Right atrium auricular region (tissue), 2 donors: ENCODE measurements at regions not wholly inside any gene's neighbourhood (a gene's known extent, or its start where the extent isn't known, plus 50 kb on each side); places are given as distances from the start of the nearest gene placed in this dataset.

ENCODE experiments used
- DNase-seq: peaks from one replicate; pipeline ENCODE4 v3.0.0-alpha.2; 2019; ENCODE audit warnings: low spot score
- H3K27ac ChIP-seq, 2 donors: fragments of 200-600 bp; sonication (generic); 1 replicate in 1 of 2; 2 replicates in 1 of 2; pipeline ENCODE4 v1.5.1; 2016 to 2019
- H3K27me3 ChIP-seq, 2 donors: fragments of 200-600 bp; sonication (generic); one replicate each; pipeline versions ENCODE4 v1.5.1 to v1.6.0; 2017 to 2019
- H3K36me3 ChIP-seq: fragments of 200-600 bp; sonication (generic); one replicate; pipeline ENCODE4 v1.5.1; 2016
- H3K4me1 ChIP-seq, 2 donors: fragments of 200-600 bp; sonication (generic); one replicate each; pipeline versions ENCODE4 v1.5.1 to v1.6.0; 2017 to 2019
- H3K4me3 ChIP-seq, 2 donors: fragments of 200-600 bp; sonication (generic); 1 replicate in 1 of 2; 2 replicates in 1 of 2; pipeline ENCODE4 v1.5.1; 2017 to 2019; ENCODE audit warnings: mild to moderate bottlenecking in 1 of 2, moderate library complexity in 1 of 2
- H3K9me3 ChIP-seq, 2 donors: fragments of 200-600 bp; sonication (generic); one replicate each; pipeline ENCODE4 v1.5.1; 2019
- CTCF ChIP-seq, 2 donors: fragments of 200-600 bp; sonication (generic); IDR thresholded peaks; one replicate each; pipeline ENCODE4 v1.5.1; 2019; ENCODE audit warnings: antibody characterized with exemption in 2 of 2

GRCh38 chr2:239596792-239597191 lies 196.0 kb upstream of the HDAC4 start:
- Histone ChIP-seq H3K27me3 (no peaks in the 10 kb centered on the region), H3K36me3 (no peaks in the 10 kb centered on the region), H3K4me3 (no peak overlapping the region), H3K4me1 (no peaks in the 10 kb centered on the region), H3K9me3 (no peaks in the 10 kb centered on the region), H3K27ac (no peak overlapping the region)
- DNase-seq = no peak
- no peak for TF ChIP-seq CTCF (IDR thresholded peaks at IDR 0.05)

DNA sequence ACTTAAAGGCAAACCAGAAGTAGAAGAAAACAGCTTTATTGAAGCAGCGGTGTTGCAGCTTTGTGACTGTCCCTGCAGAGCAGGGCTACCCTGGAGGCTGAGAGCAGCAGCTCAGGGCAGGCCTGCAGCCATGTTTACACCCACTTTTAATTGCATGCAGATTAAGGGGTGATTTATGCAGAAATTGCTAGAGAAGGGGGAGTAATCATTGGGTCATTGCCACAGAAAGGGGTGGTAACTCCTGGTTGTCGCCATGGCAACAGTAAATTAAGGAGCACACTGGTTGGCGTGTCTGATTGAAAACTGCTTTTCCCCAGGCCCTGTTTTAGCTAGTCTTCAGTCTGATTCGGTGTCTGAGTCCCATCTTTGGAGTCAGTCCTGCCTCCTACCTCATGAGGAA lies 195.4 kb upstream of the HDAC4 start:
- TF ChIP-seq CTCF (IDR thresholded peaks at IDR 0.05) = no peak
- H3K27me3 ChIP-seq = no peaks in the 10 kb centered on the region
- H3K9me3 ChIP-seq = no peaks in the 10 kb centered on the region
- H3K27ac ChIP-seq = no peak overlapping the region
- H3K4me3 ChIP-seq = no peak overlapping the region
- H3K36me3 ChIP-seq = no peaks in the 10 kb centered on the region
- DNase-seq = no peak
- H3K4me1 ChIP-seq = no peaks in the 10 kb centered on the region

- Histone ChIP-seq H3K4me1 (no peaks in the 10 kb centered on the region), H3K27ac (no peak overlapping the region), H3K4me3 (no peak overlapping the region), H3K9me3 (no peaks in the 10 kb centered on the region), H3K36me3 (no peaks in the 10 kb centered on the region), H3K27me3 (no peaks in the 10 kb centered on the region)
- no peak for TF ChIP-seq CTCF (IDR thresholded peaks at IDR 0.05)
- no peak for DNase-seq
Observed at GRCh38 chr2:239595726-239596125, 194.9 kb upstream of the HDAC4 start.

DNA sequence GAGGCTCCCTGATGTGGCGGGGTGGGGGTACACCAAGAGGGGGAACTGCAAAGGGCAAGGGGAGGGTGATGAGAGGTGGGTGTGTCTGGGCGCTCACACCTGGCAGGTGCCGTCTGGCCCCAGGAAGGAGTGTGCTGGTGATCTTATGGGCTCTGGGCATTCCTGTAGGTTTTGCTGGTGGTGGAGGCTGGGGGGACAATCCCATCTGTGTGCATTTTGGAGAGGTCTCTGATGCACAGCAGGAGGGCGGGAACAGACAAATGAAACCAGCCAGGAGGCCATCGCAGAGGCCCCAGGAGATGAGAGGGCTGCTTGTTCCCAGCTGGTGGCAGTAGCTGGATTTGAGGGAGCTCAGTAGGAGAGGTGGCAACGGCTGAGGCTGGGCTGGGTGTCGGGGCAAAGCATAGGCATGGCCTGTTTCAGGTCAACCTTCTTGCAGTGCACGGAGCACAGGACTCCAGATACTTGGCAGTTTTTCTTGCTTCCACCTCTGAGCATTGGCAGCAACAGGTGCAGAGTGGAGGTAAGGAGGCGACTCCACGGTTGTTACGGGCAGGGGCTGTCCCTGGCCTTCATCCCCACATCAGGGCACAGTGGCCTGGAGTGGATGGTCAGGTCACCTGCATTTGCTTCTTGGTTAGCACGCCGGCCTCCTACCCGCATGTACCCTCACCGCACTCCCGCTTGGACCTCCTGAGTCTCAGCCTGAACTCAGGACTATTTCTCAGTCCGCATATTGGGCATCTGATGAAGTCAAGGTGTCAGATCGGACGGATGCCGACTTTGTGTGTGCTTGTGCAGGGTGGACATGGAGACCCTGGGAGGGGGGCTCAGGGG lies 194.2 kb upstream of the HDAC4 start:
- TF ChIP-seq CTCF (IDR thresholded peaks at IDR 0.05) = no peak
- H3K36me3 ChIP-seq = no peaks in the 10 kb centered on the region
- H3K27me3 ChIP-seq = no peaks in the 10 kb centered on the region
- no peak overlapping the region for H3K4me3 ChIP-seq
- no peaks in the 10 kb centered on the region for H3K9me3 ChIP-seq
- H3K4me1 ChIP-seq = no peaks in the 10 kb centered on the region
- no peak for DNase-seq
- no peak overlapping the region for H3K27ac ChIP-seq

DNA sequence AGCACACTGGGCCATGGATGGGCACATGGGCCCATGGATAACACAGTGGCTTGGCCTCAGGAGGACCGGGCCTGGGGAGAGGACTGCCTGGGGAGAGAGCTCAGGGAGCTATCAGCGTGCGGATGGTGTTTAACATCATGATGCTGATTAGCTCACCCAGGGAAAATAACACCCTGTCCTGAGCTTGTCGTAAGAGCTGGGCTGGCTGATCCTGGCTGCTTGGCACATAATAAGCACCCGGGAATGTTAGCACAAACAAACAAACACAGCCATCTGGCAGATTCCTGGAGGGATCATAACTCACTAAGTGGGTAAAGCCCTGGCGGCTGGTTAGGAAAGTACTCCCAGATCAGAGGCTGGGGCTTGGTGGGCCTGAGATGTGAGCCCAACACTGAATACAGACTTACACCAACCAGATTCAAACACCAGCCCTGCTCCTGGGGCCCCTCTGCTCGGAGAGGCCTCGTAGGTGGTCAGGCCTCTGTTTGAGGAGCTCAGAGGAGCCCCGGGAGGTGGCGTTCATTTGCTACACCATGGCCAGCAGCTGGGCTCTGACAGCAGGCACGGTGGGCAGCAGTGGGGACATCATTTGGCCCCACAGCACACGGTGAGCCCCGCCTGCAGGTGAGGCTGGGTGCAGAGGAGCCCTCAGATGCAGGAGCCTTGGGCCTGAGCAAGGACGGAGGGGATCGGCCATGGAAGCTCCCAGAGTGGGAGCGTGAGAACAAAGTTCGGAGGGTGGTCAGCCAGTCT lies 193.4 kb upstream of the HDAC4 start:
- Histone ChIP-seq H3K4me1 (no peaks in the 10 kb centered on the region), H3K4me3 (no peak overlapping the region), H3K27ac (no peak overlapping the region), H3K36me3 (no peaks in the 10 kb centered on the region), H3K9me3 (no peaks in the 10 kb centered on the region), H3K27me3 (no peaks in the 10 kb centered on the region)
- no peak for DNase-seq
- no peak for TF ChIP-seq CTCF (IDR thresholded peaks at IDR 0.05)
